ENCODE measurements at regions not wholly inside any gene's neighbourhood (a gene's known extent, or its start where the extent isn't known, plus 50 kb on each side); places are given as distances from the start of the nearest gene placed in this dataset.

- peak; percentile 52 for DNase-seq (ENCODE audit: low read depth)
These were observed 125.2 kb upstream of the DPYD start for GRCh38 chr1:98045767-98046641.

- DNase-seq (ENCODE audit: low read depth) = no peak
These were observed 124.5 kb upstream of the DPYD start for GRCh38 chr1:98045211-98045766.

GRCh38 chr1:98044766-98045165 is 123.9 kb upstream of the DPYD start:
- no peak for DNase-seq (ENCODE audit: low read depth)

GRCh38 chr1:98044071-98044697 is 123.3 kb upstream of the DPYD start:
- no peak for DNase-seq (ENCODE audit: low read depth)

- DNase-seq (ENCODE audit: low read depth) = no peak
These were observed 114.8 kb upstream of the DPYD start for GRCh38 chr1:98035602-98036002.

GRCh38 chr1:98034505-98034904 is 113.7 kb upstream of the DPYD start:
- DNase-seq (ENCODE audit: low read depth) = no peak

GRCh38 chr1:98032958-98033357 is 112.1 kb upstream of the DPYD start:
- no peak for DNase-seq (ENCODE audit: low read depth)

- no peak for DNase-seq (ENCODE audit: low read depth)
These were observed 110.1 kb upstream of the DPYD start for GRCh38 chr1:98030976-98031375.

- DNase-seq (ENCODE audit: low read depth) = peak; percentile 74
These were observed 109.6 kb upstream of the DPYD start for GRCh38 chr1:98030483-98030882.

GRCh38 chr1:98028800-98029199 is 108.0 kb upstream of the DPYD start:
- DNase-seq (ENCODE audit: low read depth) = no peak

GRCh38 chr1:98027103-98027705 is 106.4 kb upstream of the DPYD start:
- no peak for DNase-seq (ENCODE audit: low read depth)

- no peak for DNase-seq (ENCODE audit: low read depth)
These were observed 105.0 kb upstream of the DPYD start for GRCh38 chr1:98025858-98026257.

GRCh38 chr1:98021126-98021525 is 100.3 kb upstream of the DPYD start:
- no peak for DNase-seq (ENCODE audit: low read depth)

- DNase-seq (ENCODE audit: low read depth) = no peak
These were observed 98.9 kb upstream of the DPYD start for GRCh38 chr1:98019747-98020146.

- no peak for DNase-seq (ENCODE audit: low read depth)
These were observed 97.2 kb upstream of the DPYD start for GRCh38 chr1:98018074-98018473.

GRCh38 chr1:98017184-98017583 is 96.3 kb upstream of the DPYD start:
- no peak for DNase-seq (ENCODE audit: low read depth)

- DNase-seq (ENCODE audit: low read depth) = no peak
These were observed 87.5 kb upstream of the DPYD start for GRCh38 chr1:98008373-98008772.

- DNase-seq (ENCODE audit: low read depth) = peak; percentile 17
These were observed 84.6 kb upstream of the DPYD start for GRCh38 chr1:98005326-98006010.

GRCh38 chr1:98003442-98003841 is 82.6 kb upstream of the DPYD start:
- no peak for DNase-seq (ENCODE audit: low read depth)

GRCh38 chr1:98002288-98002687 is 81.5 kb upstream of the DPYD start:
- no peak for DNase-seq (ENCODE audit: low read depth)

GRCh38 chr1:98001764-98002163 is 80.9 kb upstream of the DPYD start:
- no peak for DNase-seq (ENCODE audit: low read depth)

GRCh38 chr1:97999320-97999719 is 78.5 kb upstream of the DPYD start:
- DNase-seq (ENCODE audit: low read depth) = peak; percentile 15
